SK-N-MC (cell line): ENCODE measurements at regions not wholly inside any gene's neighbourhood (a gene's known extent, or its start where the extent isn't known, plus 50 kb on each side); places are given as distances from the start of the nearest gene placed in this dataset.

Experiments used
- EZH2 ChIP-seq: fragments of 200-600 bp; sonication (generic); IDR thresholded peaks from one replicate; pipeline ENCODE4 v1.6.1; 2017; ENCODE audit warnings: antibody characterized with exemption
- FOXP2 ChIP-seq: optimal IDR thresholded peaks from 2 replicates; pipeline ENCODE3; 2011; ENCODE audit warnings: mild to moderate bottlenecking, moderate library complexity; ENCODE audit not compliant: insufficient read depth; ENCODE audit errors: extremely low read length, control extremely low read depth
- POLR2AphosphoS5 ChIP-seq: IDR thresholded peaks from 2 replicates; pipeline ENCODE4 v1.6.1; 2012; ENCODE audit warnings: mild to moderate bottlenecking, low read depth, low read length, borderline replicate concordance

- TF ChIP-seq POLR2AphosphoS5 (no peak), EZH2 (no peak), FOXP2 (no peak)
Observed at GRCh38 chr4:189365451-189365850, 575.2 kb upstream of the FRG1 start.
